H9 (cell line): ENCODE measurements at regions not wholly inside any gene's neighbourhood (a gene's known extent, or its start where the extent isn't known, plus 50 kb on each side); places are given as distances from the start of the nearest gene placed in this dataset.

Source experiments
- DNase-seq: peaks from one replicate; pipeline ENCODE4 v3.0.0-alpha.2; 2017
- H2AFZ ChIP-seq: one replicate; pipeline ENCODE4 v1.6.1; 2013; ENCODE audit warnings: mild to moderate bottlenecking, low read length, control low read depth, moderate library complexity
- H2AK5ac ChIP-seq: 2 replicates; pipeline ENCODE4 v1.6.1; 2013; ENCODE audit warnings: low read length, control low read depth, mixed read lengths; ENCODE audit not compliant: insufficient read length
- H2BK120ac ChIP-seq: one replicate; pipeline ENCODE4 v1.6.1; 2013; ENCODE audit warnings: low read depth, mild to moderate bottlenecking, low read length, control low read depth, inconsistent platforms; ENCODE audit not compliant: poor library complexity, severe bottlenecking
- H2BK12ac ChIP-seq: 2 replicates; pipeline ENCODE4 v1.6.1; 2013; ENCODE audit warnings: low read length, control low read depth, mixed read lengths, low read depth; ENCODE audit not compliant: insufficient read length
- H2BK15ac ChIP-seq: 2 replicates; pipeline ENCODE4 v1.6.1; 2013; ENCODE audit warnings: low read depth, low read length, control low read depth
- H2BK20ac ChIP-seq: one replicate; pipeline ENCODE4 v1.6.1; 2013; ENCODE audit warnings: low read depth, mild to moderate bottlenecking, low read length, control low read depth, inconsistent platforms; ENCODE audit not compliant: poor library complexity, severe bottlenecking
- H2BK5ac ChIP-seq: 2 replicates; pipeline ENCODE4 v1.6.1; 2013; ENCODE audit warnings: low read length, control low read depth, mixed read lengths; ENCODE audit not compliant: insufficient read length
- H3K14ac ChIP-seq: 2 replicates; pipeline ENCODE4 v1.6.1; 2013; ENCODE audit warnings: low read length, control low read depth; ENCODE audit not compliant: insufficient read depth
- H3K18ac ChIP-seq: 2 replicates; pipeline ENCODE4 v1.6.1; 2013; ENCODE audit warnings: low read depth, mild to moderate bottlenecking, mixed read lengths, low read length, control low read depth; ENCODE audit not compliant: insufficient read length
- H3K23ac ChIP-seq: 2 replicates; pipeline ENCODE4 v1.6.1; 2013; ENCODE audit warnings: low read length, control low read depth, mixed read lengths, low read depth; ENCODE audit not compliant: insufficient read length
- H3K23me2 ChIP-seq: 2 replicates; pipeline ENCODE4 v1.6.1; 2013; ENCODE audit warnings: low read depth, mild to moderate bottlenecking, mixed read lengths, low read length, control low read depth; ENCODE audit not compliant: insufficient read length, poor library complexity, severe bottlenecking
- H3K27ac ChIP-seq: 2 replicates; pipeline ENCODE4 v1.5.1; 2013; ENCODE audit warnings: low read length, control low read depth, mixed read lengths, low read depth; ENCODE audit not compliant: insufficient read length
- H3K27me3 ChIP-seq: 2 replicates; pipeline ENCODE4 v1.6.1; 2013; ENCODE audit warnings: low read length, control low read depth, inconsistent platforms; ENCODE audit not compliant: insufficient read depth
- H3K4ac ChIP-seq: 2 replicates; pipeline ENCODE4 v1.6.1; 2013; ENCODE audit warnings: low read depth, mild to moderate bottlenecking, control low read depth, inconsistent platforms, low read length, moderate library complexity
- H3K4me1 ChIP-seq: 2 replicates; pipeline ENCODE4 v1.6.1; 2013; ENCODE audit warnings: low read length, control low read depth, inconsistent platforms; ENCODE audit not compliant: insufficient read depth
- H3K4me2 ChIP-seq: 2 replicates; pipeline ENCODE4 v1.6.1; 2013; ENCODE audit warnings: low read length, control low read depth, mixed read lengths; ENCODE audit not compliant: insufficient read length, insufficient read depth
- H3K56ac ChIP-seq: 2 replicates; pipeline ENCODE4 v1.6.1; 2013; ENCODE audit warnings: low read depth, mild to moderate bottlenecking, mixed read lengths, low read length, control low read depth; ENCODE audit not compliant: insufficient read length
- H3K79me1 ChIP-seq: 2 replicates; pipeline ENCODE4 v1.6.1; 2013; ENCODE audit warnings: low read depth, mild to moderate bottlenecking, moderate library complexity, low read length, control low read depth, inconsistent platforms; ENCODE audit not compliant: insufficient read depth, poor library complexity, severe bottlenecking
- H3K79me2 ChIP-seq: 2 replicates; pipeline ENCODE4 v1.6.1; 2013; ENCODE audit warnings: low read length, control low read depth, inconsistent platforms; ENCODE audit not compliant: insufficient read depth
- H3K9ac ChIP-seq: 2 replicates; pipeline ENCODE4 v1.6.1; 2013; ENCODE audit warnings: low read length, control low read depth, mixed read lengths; ENCODE audit not compliant: insufficient read length; ENCODE audit errors: extremely low read depth
- H3K9me3 ChIP-seq: one replicate; pipeline ENCODE4 v1.6.1; 2013; ENCODE audit warnings: low read depth, low read length, inconsistent platforms; ENCODE audit not compliant: control insufficient read depth
- H3T11ph ChIP-seq: one replicate; pipeline ENCODE4 v1.6.1; 2013; ENCODE audit warnings: mild to moderate bottlenecking, low read length, control low read depth, inconsistent platforms
- H4K20me1 ChIP-seq: one replicate; pipeline ENCODE4 v1.6.1; 2013; ENCODE audit not compliant: control insufficient read depth, insufficient read length, insufficient read depth
- H4K5ac ChIP-seq: 2 replicates; pipeline ENCODE4 v1.6.1; 2013; ENCODE audit warnings: low read depth, mild to moderate bottlenecking, mixed read lengths, low read length, control low read depth; ENCODE audit not compliant: insufficient read length
- H4K8ac ChIP-seq: replicated peaks from 2 replicates; pipeline ENCODE4 v1.6.1; 2013; ENCODE audit warnings: low read length, control low read depth, mixed read lengths, low read depth; ENCODE audit not compliant: insufficient read length
- H4K91ac ChIP-seq: 2 replicates; pipeline ENCODE4 v1.6.1; 2013; ENCODE audit warnings: low read depth, mild to moderate bottlenecking, moderate library complexity, mixed read lengths, low read length, control low read depth; ENCODE audit not compliant: insufficient read length
- H3K27ac Mint-ChIP-seq, 3 experiments: 2 replicates in 2 of 3; 3 replicates in 1 of 3; pipeline ENCODE4 v1.8.0; 2020 to 2021; ENCODE audit warnings: mixed read lengths in 3 of 3, mild to moderate bottlenecking in 1 of 3, moderate library complexity in 1 of 3
- H3K27me3 Mint-ChIP-seq: 2 replicates; pipeline ENCODE4 v1.8.0; 2021; ENCODE audit warnings: low read depth, mild to moderate bottlenecking, moderate library complexity, mixed read lengths
- H3K36me3 Mint-ChIP-seq, 3 experiments: 2 replicates in 2 of 3; 3 replicates in 1 of 3; pipeline ENCODE4 v1.8.0; 2020 to 2021; ENCODE audit warnings: low read depth in 3 of 3, mixed read lengths in 3 of 3; ENCODE audit not compliant: insufficient read depth in 1 of 3
- H3K4me1 Mint-ChIP-seq, 2 experiments: 2 replicates each; pipeline ENCODE4 v1.8.0; 2020; ENCODE audit warnings: mixed read lengths in 2 of 2
- H3K4me3 Mint-ChIP-seq, 2 experiments: 2 replicates in 1 of 2; 3 replicates in 1 of 2; pipeline ENCODE4 v1.8.0; 2020 to 2021; ENCODE audit warnings: mild to moderate bottlenecking in 2 of 2, mixed read lengths in 2 of 2, moderate library complexity in 1 of 2
- H3K9me3 Mint-ChIP-seq, 2 experiments: 2 replicates in 1 of 2; 3 replicates in 1 of 2; pipeline ENCODE4 v1.8.0; 2020; ENCODE audit warnings: mild to moderate bottlenecking in 2 of 2, mixed read lengths in 2 of 2, moderate library complexity in 1 of 2
- WGBS: extraction: QIAGEN DNeasy Blood & Tissue Kit; methylation state at CpG from one replicate; pipeline ENCODE4 v1.1.7; 2013; ENCODE audit warnings: missing lambda C conversion rate, low lambda C conversion rate, mixed read lengths; ENCODE audit not compliant: insufficient read length; ENCODE audit errors: extremely low coverage; 5-methylcytosine and 5-hydroxymethylcytosine counted together
- TF ChIP-seq, protein P1 (sequence below): fragments of 200-600 bp; sonication (generic); conservative IDR thresholded peaks from 3 replicates; pipeline ENCODE4 v1.8.0; 2021; ENCODE audit warnings: antibody characterized with exemption, mild to moderate bottlenecking

- TF ChIP-seq, protein P1, sequence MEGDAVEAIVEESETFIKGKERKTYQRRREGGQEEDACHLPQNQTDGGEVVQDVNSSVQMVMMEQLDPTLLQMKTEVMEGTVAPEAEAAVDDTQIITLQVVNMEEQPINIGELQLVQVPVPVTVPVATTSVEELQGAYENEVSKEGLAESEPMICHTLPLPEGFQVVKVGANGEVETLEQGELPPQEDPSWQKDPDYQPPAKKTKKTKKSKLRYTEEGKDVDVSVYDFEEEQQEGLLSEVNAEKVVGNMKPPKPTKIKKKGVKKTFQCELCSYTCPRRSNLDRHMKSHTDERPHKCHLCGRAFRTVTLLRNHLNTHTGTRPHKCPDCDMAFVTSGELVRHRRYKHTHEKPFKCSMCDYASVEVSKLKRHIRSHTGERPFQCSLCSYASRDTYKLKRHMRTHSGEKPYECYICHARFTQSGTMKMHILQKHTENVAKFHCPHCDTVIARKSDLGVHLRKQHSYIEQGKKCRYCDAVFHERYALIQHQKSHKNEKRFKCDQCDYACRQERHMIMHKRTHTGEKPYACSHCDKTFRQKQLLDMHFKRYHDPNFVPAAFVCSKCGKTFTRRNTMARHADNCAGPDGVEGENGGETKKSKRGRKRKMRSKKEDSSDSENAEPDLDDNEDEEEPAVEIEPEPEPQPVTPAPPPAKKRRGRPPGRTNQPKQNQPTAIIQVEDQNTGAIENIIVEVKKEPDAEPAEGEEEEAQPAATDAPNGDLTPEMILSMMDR = no peak
- Histone ChIP-seq H3K4ac (no peak overlapping the region), H2AFZ (no peak overlapping the region), H3K9me3 (no peaks in the 10 kb centered on the region), H2BK12ac (no peak overlapping the region), H3K9ac (no peak overlapping the region), H3K79me2 (no peaks in the 10 kb centered on the region), H4K91ac (no peak overlapping the region), H3K18ac (no peak overlapping the region), H2BK20ac (no peak overlapping the region), H3K23me2 (no peaks in the 10 kb centered on the region), H3K79me1 (no peaks in the 10 kb centered on the region), H3K4me2 (no peak overlapping the region), H2BK5ac (no peak overlapping the region), H3K27ac (no peak overlapping the region), H4K8ac (no peak overlapping the region), H4K5ac (no peak overlapping the region), H3K56ac (no peak overlapping the region), H3K14ac (no peak overlapping the region), H3K27me3 (no peaks in the 10 kb centered on the region), H3T11ph (no peak overlapping the region), H3K4me1 (no peaks in the 10 kb centered on the region), H4K20me1 (no peaks in the 10 kb centered on the region), H2AK5ac (no peak overlapping the region), H2BK120ac (no peak overlapping the region), H3K23ac (no peak overlapping the region), H2BK15ac (no peak overlapping the region)
- H3K4me1 Mint-ChIP-seq = peaks cover 5 to 6% of the 10 kb centered on the region in 2 experiments; a peak in 3 of 4 replicates
- no CpG with 5 or more reads among the region's 3 CpGs for WGBS
- H3K9me3 Mint-ChIP-seq = no peaks in the 10 kb centered on the region
- peaks cover 4% of the 10 kb centered on the region; the same call in 1 of the 2 replicates for H3K27me3 Mint-ChIP-seq
- H3K27ac Mint-ChIP-seq = no peak overlapping the region
- H3K36me3 Mint-ChIP-seq = no peaks in the 10 kb centered on the region
- no peak overlapping the region for H3K4me3 Mint-ChIP-seq
- DNase-seq = no peak
These were observed 335.3 kb upstream of the KAZN start for GRCh38 chr1:14263225-14263624.
